Hepatocyte (in vitro differentiated cells): ENCODE measurements at regions not wholly inside any gene's neighbourhood (a gene's known extent, or its start where the extent isn't known, plus 50 kb on each side); places are given as distances from the start of the nearest gene placed in this dataset.

Source experiments
- DNase-seq: peaks from one replicate; pipeline ENCODE4 v3.0.0-alpha.2; 2016; ENCODE audit warnings: low spot score
- H2AFZ ChIP-seq: fragments of 200-600 bp; sonication (generic); 2 replicates; pipeline ENCODE4 v1.6.0; 2016; ENCODE audit warnings: antibody characterized with exemption, mild to moderate bottlenecking
- H3K27ac ChIP-seq: fragments of 200-600 bp; sonication (generic); 2 replicates; pipeline ENCODE4 v1.5.1; 2016; ENCODE audit warnings: mild to moderate bottlenecking
- H3K27me3 ChIP-seq: fragments of 200-600 bp; sonication (generic); 2 replicates; pipeline ENCODE4 v1.6.1; 2016
- H3K36me3 ChIP-seq: fragments of 200-600 bp; sonication (generic); replicated peaks from 2 replicates; pipeline ENCODE4 v1.5.1; 2016; ENCODE audit warnings: low read depth; ENCODE audit not compliant: insufficient read depth
- H3K4me1 ChIP-seq: fragments of 200-600 bp; sonication (generic); 2 replicates; pipeline ENCODE4 v1.5.1; 2016; ENCODE audit warnings: mild to moderate bottlenecking, moderate library complexity; ENCODE audit not compliant: insufficient read depth
- H3K4me2 ChIP-seq: fragments of 200-600 bp; sonication (generic); 2 replicates; pipeline ENCODE4 v1.6.0; 2016
- H3K4me3 ChIP-seq: fragments of 200-600 bp; sonication (generic); 2 replicates; pipeline ENCODE4 v1.5.1; 2016; ENCODE audit warnings: mild to moderate bottlenecking
- H3K79me2 ChIP-seq: fragments of 200-600 bp; sonication (generic); 2 replicates; pipeline ENCODE4 v1.6.0; 2017; ENCODE audit warnings: mild to moderate bottlenecking
- H3K9me2 ChIP-seq: fragments of 200-600 bp; sonication (generic); replicated peaks from 2 replicates; pipeline ENCODE4 v1.6.0; 2017; ENCODE audit warnings: mild to moderate bottlenecking; ENCODE audit not compliant: insufficient read depth
- H3K9me3 ChIP-seq: fragments of 200-600 bp; sonication (generic); 2 replicates; pipeline ENCODE4 v1.5.1; 2016; ENCODE audit warnings: low read depth, mild to moderate bottlenecking
- H4K20me1 ChIP-seq: fragments of 200-600 bp; sonication (generic); 2 replicates; pipeline ENCODE4 v1.6.0; 2016; ENCODE audit warnings: mild to moderate bottlenecking; ENCODE audit not compliant: insufficient read depth, poor library complexity, severe bottlenecking
- CTCF ChIP-seq: fragments of 200-600 bp; sonication (generic); IDR thresholded peaks from 2 replicates; pipeline ENCODE4 v1.5.1; 2016; ENCODE audit warnings: antibody characterized with exemption, mild to moderate bottlenecking; ENCODE audit not compliant: poor library complexity
- EZH2 ChIP-seq: fragments of 200-600 bp; sonication (generic); IDR thresholded peaks from 2 replicates; pipeline ENCODE4 v1.6.1; 2016; ENCODE audit warnings: antibody characterized with exemption, mild to moderate bottlenecking, borderline replicate concordance
- EZH2phosphoT487 ChIP-seq: fragments of 200-600 bp; sonication (generic); IDR thresholded peaks from one replicate; pipeline ENCODE4 v1.6.1; 2018; ENCODE audit warnings: antibody characterized with exemption, mild to moderate bottlenecking, low read depth, moderate library complexity; ENCODE audit not compliant: unreplicated experiment, severe bottlenecking
- WGBS: methylation state at CpG from one replicate; pipeline ENCODE4 v1.1.6; 2016; ENCODE audit warnings: low lambda C conversion rate; ENCODE audit errors: missing lambda C conversion rate; 5-methylcytosine and 5-hydroxymethylcytosine counted together

- Histone ChIP-seq H3K27ac (no peak overlapping the region), H3K9me3 (no peaks in the 10 kb centered on the region), H3K4me3 (no peak overlapping the region), H3K9me2 (no peaks in the 10 kb centered on the region), H4K20me1 (no peaks in the 10 kb centered on the region), H3K4me1 (no peaks in the 10 kb centered on the region), H3K27me3 (no peaks in the 10 kb centered on the region), H3K79me2 (no peaks in the 10 kb centered on the region), H3K4me2 (no peak overlapping the region), H3K36me3 (no peaks in the 10 kb centered on the region), H2AFZ (no peak overlapping the region)
- no peak for TF ChIP-seq CTCF
- TF ChIP-seq EZH2: no peak
- TF ChIP-seq EZH2phosphoT487: no peak
- DNase-seq: no peak
- WGBS: 76% methylated on average over 3 of the region's 3 CpGs
These were observed 167.6 kb upstream of the POGK start for GRCh38 chr1:166671627-166672026.

GRCh38 chr1:166673722-166674121, 165.6 kb upstream of the POGK start:
- Histone ChIP-seq H3K36me3 (no peaks in the 10 kb centered on the region), H2AFZ (no peak overlapping the region), H4K20me1 (no peaks in the 10 kb centered on the region), H3K27ac (no peak overlapping the region), H3K9me2 (no peaks in the 10 kb centered on the region), H3K4me3 (no peak overlapping the region), H3K79me2 (no peaks in the 10 kb centered on the region), H3K4me2 (no peak overlapping the region), H3K9me3 (no peaks in the 10 kb centered on the region), H3K4me1 (no peaks in the 10 kb centered on the region), H3K27me3 (no peaks in the 10 kb centered on the region)
- TF ChIP-seq CTCF (no peak), EZH2phosphoT487 (no peak), EZH2 (no peak)
- no peak for DNase-seq
- WGBS: 75% methylated on average over 2 of the region's 2 CpGs

GRCh38 chr1:166675213-166675612, 164.1 kb upstream of the POGK start:
- H3K4me3 ChIP-seq: no peak overlapping the region
- H2AFZ ChIP-seq: no peak overlapping the region
- no peak for DNase-seq
- no peaks in the 10 kb centered on the region for H4K20me1 ChIP-seq
- WGBS: 84% methylated on average over 5 of the region's 5 CpGs
- no peaks in the 10 kb centered on the region for H3K36me3 ChIP-seq
- no peaks in the 10 kb centered on the region for H3K79me2 ChIP-seq
- TF ChIP-seq CTCF (no peak), EZH2phosphoT487 (no peak), EZH2 (no peak)
- H3K9me3 ChIP-seq: no peaks in the 10 kb centered on the region
- H3K27me3 ChIP-seq: no peaks in the 10 kb centered on the region
- H3K27ac ChIP-seq: no peak overlapping the region
- H3K4me1 ChIP-seq: no peaks in the 10 kb centered on the region
- H3K9me2 ChIP-seq: no peaks in the 10 kb centered on the region
- H3K4me2 ChIP-seq: no peak overlapping the region

GRCh38 chr1:166676981-166677380, 162.3 kb upstream of the POGK start:
- Histone ChIP-seq H3K4me3 (no peak overlapping the region), H3K9me3 (no peaks in the 10 kb centered on the region), H2AFZ (no peak overlapping the region), H3K4me2 (no peak overlapping the region), H3K36me3 (no peaks in the 10 kb centered on the region), H3K9me2 (no peaks in the 10 kb centered on the region), H3K79me2 (no peaks in the 10 kb centered on the region), H4K20me1 (no peaks in the 10 kb centered on the region), H3K27me3 (no peaks in the 10 kb centered on the region), H3K27ac (no peak overlapping the region), H3K4me1 (no peaks in the 10 kb centered on the region)
- DNase-seq: no peak
- TF ChIP-seq EZH2: no peak
- TF ChIP-seq EZH2phosphoT487: no peak
- TF ChIP-seq CTCF: no peak
